ENCODE measurements at regions not wholly inside any gene's neighbourhood (a gene's known extent, or its start where the extent isn't known, plus 50 kb on each side); places are given as distances from the start of the nearest gene placed in this dataset.

- no peak overlapping the region for H3K4me3 ChIP-seq (ENCODE audit: low read length)
- no peak for DNase-seq (ENCODE audit: low read depth)
These were observed 492.1 kb downstream of the CDH8 start for GRCh38 chr16:61544165-61544564.

GRCh38 chr16:61540216-61540615, 496.0 kb downstream of the CDH8 start:
- no peak for DNase-seq (ENCODE audit: low read depth)
- no peak for TF ChIP-seq CTCF (conservative IDR thresholded peaks at IDR 0.05; ENCODE audit: low read length)

More at GRCh38 chr16:61544165-61544564, 492.1 kb downstream of the CDH8 start:
- TF ChIP-seq CTCF (conservative IDR thresholded peaks at IDR 0.05; ENCODE audit: low read length): no peak

GRCh38 chr16:61530697-61531096, 505.5 kb downstream of the CDH8 start:
- no peak overlapping the region for H3K4me3 ChIP-seq (ENCODE audit: low read length)
- TF ChIP-seq CTCF (conservative IDR thresholded peaks at IDR 0.05; ENCODE audit: low read length): no peak
- no peak for DNase-seq (ENCODE audit: low read depth)

More at GRCh38 chr16:61540216-61540615, 496.0 kb downstream of the CDH8 start:
- H3K4me3 ChIP-seq (ENCODE audit: low read length): no peak overlapping the region

- H3K4me3 ChIP-seq (ENCODE audit: low read length): no peak overlapping the region
- TF ChIP-seq CTCF (conservative IDR thresholded peaks at IDR 0.05; ENCODE audit: low read length): no peak
- DNase-seq (ENCODE audit: low read depth): no peak
These were observed 535.4 kb downstream of the CDH8 start for GRCh38 chr16:61500851-61501250.

GRCh38 chr16:61480250-61480649, 556.0 kb downstream of the CDH8 start:
- no peak for DNase-seq (ENCODE audit: low read depth)
- no peak for TF ChIP-seq CTCF (conservative IDR thresholded peaks at IDR 0.05; ENCODE audit: low read length)

GRCh38 chr16:61471737-61472136, 564.5 kb downstream of the CDH8 start:
- no peak overlapping the region for H3K4me3 ChIP-seq (ENCODE audit: low read length)
- TF ChIP-seq CTCF (conservative IDR thresholded peaks at IDR 0.05; ENCODE audit: low read length): no peak
- DNase-seq (ENCODE audit: low read depth): no peak

More at GRCh38 chr16:61480250-61480649, 556.0 kb downstream of the CDH8 start:
- no peak overlapping the region for H3K4me3 ChIP-seq (ENCODE audit: low read length)

GRCh38 chr16:61471023-61471422, 565.2 kb downstream of the CDH8 start:
- no peak overlapping the region for H3K4me3 ChIP-seq (ENCODE audit: low read length)
- TF ChIP-seq CTCF (conservative IDR thresholded peaks at IDR 0.05; ENCODE audit: low read length): no peak
- DNase-seq (ENCODE audit: low read depth): no peak

All from AG10803 (cell line).